DOHH2 (cell line): ENCODE measurements at regions not wholly inside any gene's neighbourhood (a gene's known extent, or its start where the extent isn't known, plus 50 kb on each side); places are given as distances from the start of the nearest gene placed in this dataset.

Experiments
- EZH2phosphoT487 ChIP-seq: fragments of 200-600 bp; sonication (generic); IDR thresholded peaks from 2 replicates; pipeline ENCODE4 v1.6.1; 2017; ENCODE audit warnings: borderline replicate concordance, mild to moderate bottlenecking, antibody characterized with exemption, low read length, moderate library complexity, mixed read lengths
- TF ChIP-seq, protein P1 (sequence below): fragments of 200-600 bp; sonication (generic); IDR thresholded peaks from one replicate; pipeline ENCODE4 v1.5.1; 2014; ENCODE audit warnings: antibody characterized with exemption, mild to moderate bottlenecking, low read depth, low read length; ENCODE audit not compliant: poor library complexity, severe bottlenecking

DNA sequence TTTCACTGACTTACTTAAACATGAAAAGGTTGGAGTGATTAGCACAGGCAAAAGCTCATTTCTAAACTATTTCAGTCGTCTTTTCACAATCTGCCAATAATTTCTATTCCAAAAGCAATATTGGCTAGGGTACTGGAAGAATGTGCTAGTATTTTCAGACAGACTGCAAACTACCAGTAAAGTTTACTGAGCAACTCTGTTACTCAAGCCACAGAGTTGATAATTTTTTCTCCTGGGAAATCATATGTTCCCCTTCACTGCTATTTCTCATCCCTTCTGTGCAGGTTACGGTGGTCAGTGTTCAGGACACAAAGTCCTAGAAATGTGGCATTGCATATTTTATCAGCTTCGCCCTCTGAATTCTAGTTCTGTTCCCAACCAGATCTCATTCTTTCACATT is 343.3 kb upstream of the TNC start:
- TF ChIP-seq, protein P1, sequence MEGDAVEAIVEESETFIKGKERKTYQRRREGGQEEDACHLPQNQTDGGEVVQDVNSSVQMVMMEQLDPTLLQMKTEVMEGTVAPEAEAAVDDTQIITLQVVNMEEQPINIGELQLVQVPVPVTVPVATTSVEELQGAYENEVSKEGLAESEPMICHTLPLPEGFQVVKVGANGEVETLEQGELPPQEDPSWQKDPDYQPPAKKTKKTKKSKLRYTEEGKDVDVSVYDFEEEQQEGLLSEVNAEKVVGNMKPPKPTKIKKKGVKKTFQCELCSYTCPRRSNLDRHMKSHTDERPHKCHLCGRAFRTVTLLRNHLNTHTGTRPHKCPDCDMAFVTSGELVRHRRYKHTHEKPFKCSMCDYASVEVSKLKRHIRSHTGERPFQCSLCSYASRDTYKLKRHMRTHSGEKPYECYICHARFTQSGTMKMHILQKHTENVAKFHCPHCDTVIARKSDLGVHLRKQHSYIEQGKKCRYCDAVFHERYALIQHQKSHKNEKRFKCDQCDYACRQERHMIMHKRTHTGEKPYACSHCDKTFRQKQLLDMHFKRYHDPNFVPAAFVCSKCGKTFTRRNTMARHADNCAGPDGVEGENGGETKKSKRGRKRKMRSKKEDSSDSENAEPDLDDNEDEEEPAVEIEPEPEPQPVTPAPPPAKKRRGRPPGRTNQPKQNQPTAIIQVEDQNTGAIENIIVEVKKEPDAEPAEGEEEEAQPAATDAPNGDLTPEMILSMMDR, result no peak
- TF ChIP-seq EZH2phosphoT487, result no peak
